HepG2 (cell line): ENCODE measurements at regions not wholly inside any gene's neighbourhood (a gene's known extent, or its start where the extent isn't known, plus 50 kb on each side); places are given as distances from the start of the nearest gene placed in this dataset.

ENCODE experiments used
- ASH2L ChIP-seq: fragments of 300-600, 200-600 bp; sonication (generic); IDR thresholded peaks from 2 replicates; pipeline ENCODE4 v1.7.0; 2017; ENCODE audit warnings: low read depth, mild to moderate bottlenecking, moderate library complexity, mixed read lengths, low read length; ENCODE audit not compliant: insufficient read length
- CTCF ChIP-seq: sonication (generic); formaldehyde crosslinking; IDR thresholded peaks from 2 replicates; pipeline ENCODE4 v1.5.0; 2020; ENCODE audit warnings: mild to moderate bottlenecking, missing genetic modification reagents, moderate library complexity
- POLR2A ChIP-seq, 2 experiments: IDR thresholded peaks; 2 replicates each; pipeline ENCODE4 v1.6.1; 2011; ENCODE audit warnings: low read depth in 2 of 2, low read length in 2 of 2, mild to moderate bottlenecking in 1 of 2, moderate library complexity in 1 of 2; ENCODE audit not compliant: insufficient read depth in 1 of 2
- ZBTB7A ChIP-seq: sonication (generic); formaldehyde crosslinking; IDR thresholded peaks from 2 replicates; pipeline ENCODE4 v1.8.0; 2022; ENCODE audit warnings: mild to moderate bottlenecking, missing genetic modification reagents

GRCh38 chr9:87401681-87402080, 96.0 kb upstream of the DAPK1 start:
- no peak for TF ChIP-seq ASH2L
- TF ChIP-seq CTCF (CRISPR knock-in tag), result no peak
- TF ChIP-seq POLR2A (IDR thresholded peaks at IDR 0.05; ENCODE audit: insufficient read depth in 1 of 2, low read depth in 2 of 2, low read length in 2 of 2), result no peak
- no peak for TF ChIP-seq ZBTB7A (CRISPR knock-in tag)
